ENCODE measurements at regions not wholly inside any gene's neighbourhood (a gene's known extent, or its start where the extent isn't known, plus 50 kb on each side); places are given as distances from the start of the nearest gene placed in this dataset.

DNA sequence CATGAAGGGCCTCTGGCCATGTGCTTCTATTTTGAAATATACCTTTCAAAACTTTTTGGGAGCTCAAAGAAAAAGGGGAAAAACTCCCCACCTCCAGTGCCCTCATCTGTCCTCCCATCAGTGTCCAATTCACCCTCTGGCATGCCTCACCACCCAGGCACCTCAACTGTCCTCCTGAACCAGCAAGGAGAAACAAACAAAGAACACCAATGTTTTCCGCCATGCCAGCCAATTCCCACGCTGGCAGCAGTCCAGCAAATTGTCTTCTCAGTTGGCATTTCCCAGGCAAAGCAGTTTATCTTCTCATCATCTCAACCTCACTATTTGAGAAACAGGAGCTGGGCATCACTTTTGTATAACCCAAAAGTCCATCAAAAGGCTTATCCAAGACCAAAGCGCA is 496.9 kb downstream of the SOX6 start:
- TF ChIP-seq, protein P1, sequence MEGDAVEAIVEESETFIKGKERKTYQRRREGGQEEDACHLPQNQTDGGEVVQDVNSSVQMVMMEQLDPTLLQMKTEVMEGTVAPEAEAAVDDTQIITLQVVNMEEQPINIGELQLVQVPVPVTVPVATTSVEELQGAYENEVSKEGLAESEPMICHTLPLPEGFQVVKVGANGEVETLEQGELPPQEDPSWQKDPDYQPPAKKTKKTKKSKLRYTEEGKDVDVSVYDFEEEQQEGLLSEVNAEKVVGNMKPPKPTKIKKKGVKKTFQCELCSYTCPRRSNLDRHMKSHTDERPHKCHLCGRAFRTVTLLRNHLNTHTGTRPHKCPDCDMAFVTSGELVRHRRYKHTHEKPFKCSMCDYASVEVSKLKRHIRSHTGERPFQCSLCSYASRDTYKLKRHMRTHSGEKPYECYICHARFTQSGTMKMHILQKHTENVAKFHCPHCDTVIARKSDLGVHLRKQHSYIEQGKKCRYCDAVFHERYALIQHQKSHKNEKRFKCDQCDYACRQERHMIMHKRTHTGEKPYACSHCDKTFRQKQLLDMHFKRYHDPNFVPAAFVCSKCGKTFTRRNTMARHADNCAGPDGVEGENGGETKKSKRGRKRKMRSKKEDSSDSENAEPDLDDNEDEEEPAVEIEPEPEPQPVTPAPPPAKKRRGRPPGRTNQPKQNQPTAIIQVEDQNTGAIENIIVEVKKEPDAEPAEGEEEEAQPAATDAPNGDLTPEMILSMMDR (IDR thresholded peaks at IDR 0.05), result no peak
- no peak for TF ChIP-seq POLR2A (IDR thresholded peaks at IDR 0.05)
